Panc1 (cell line): ENCODE measurements at regions not wholly inside any gene's neighbourhood (a gene's known extent, or its start where the extent isn't known, plus 50 kb on each side); places are given as distances from the start of the nearest gene placed in this dataset.

Experiments
- ATAC-seq: fragments of 200-7000 bp; cut with Tn5 transposase; 2 replicates; pipeline ENCODE4 v1.9.1; 2020; ENCODE audit warnings: mild to moderate bottlenecking, moderate library complexity
- BruUV-seq: library from RNA; stranded (reverse); fragments of 400-500 nt; replicated peaks from 2 replicates; lab custom pipeline; 2021; lab: Mats Ljungman, UMichigan
- CTCF ChIA-PET: fragments of 300-600 bp; sonication (Branson Sonifier 250); formaldehyde crosslinking; loops from one replicate; lab custom pipeline; 2022; ENCODE audit warnings: antibody characterized with exemption; lab: Charles Lee
- POLR2A ChIA-PET: fragments of 300-600 bp; sonication (Branson Sonifier 250); formaldehyde crosslinking; loops from one replicate; lab custom pipeline; 2022; ENCODE audit warnings: antibody characterized with exemption; lab: Charles Lee
- DNase-seq: peaks from one replicate; pipeline ENCODE4 v3.0.0-alpha.2; 2010; ENCODE audit warnings: low read depth, low spot score
- H3K27ac ChIP-seq: 2 replicates; pipeline ENCODE4 v1.5.1; 2011; ENCODE audit warnings: mild to moderate bottlenecking, low read length, inconsistent platforms
- H3K27me3 ChIP-seq: fragments of 200-500 bp; sonication (Bioruptor generic); 2 replicates; pipeline ENCODE4 v1.6.0; 2014; ENCODE audit warnings: low read length, inconsistent platforms; ENCODE audit not compliant: control insufficient read depth, insufficient read depth
- H3K36me3 ChIP-seq: fragments of 200-500 bp; sonication (Bioruptor generic); 2 replicates; pipeline ENCODE4 v1.5.1; 2014; ENCODE audit warnings: inconsistent platforms, mild to moderate bottlenecking, low read length, moderate library complexity; ENCODE audit not compliant: control insufficient read depth, insufficient read depth
- H3K4me1 ChIP-seq: 2 replicates; pipeline ENCODE4 v1.5.1; 2011; ENCODE audit warnings: inconsistent platforms, mild to moderate bottlenecking, low read length, moderate library complexity; ENCODE audit not compliant: control insufficient read depth, insufficient read depth
- H3K4me3 ChIP-seq, 2 experiments: 2 replicates each; pipeline ENCODE4 v1.5.1; 2011 to 2012; ENCODE audit warnings: low read depth in 2 of 2, low read length in 2 of 2, mild to moderate bottlenecking in 2 of 2, inconsistent platforms in 1 of 2, moderate library complexity in 1 of 2
- H3K9me3 ChIP-seq: fragments of 200-500 bp; sonication (Bioruptor generic); 2 replicates; pipeline ENCODE4 v1.5.1; 2014; ENCODE audit warnings: low read depth, mild to moderate bottlenecking, inconsistent platforms, low read length, moderate library complexity; ENCODE audit not compliant: control insufficient read depth, insufficient read depth
- POLR2AphosphoS5 ChIP-seq: IDR thresholded peaks from 2 replicates; pipeline ENCODE4 v1.6.1; 2012; ENCODE audit warnings: mild to moderate bottlenecking, low read depth, low read length, moderate library complexity
- SIN3A ChIP-seq: IDR thresholded peaks from 2 replicates; pipeline ENCODE4 v1.6.1; 2012; ENCODE audit warnings: low read depth, mild to moderate bottlenecking, low read length, moderate library complexity, borderline replicate concordance; ENCODE audit not compliant: insufficient read depth
- TCF7L2 ChIP-seq: IDR thresholded peaks from 2 replicates; pipeline ENCODE4 v1.6.1; 2011; ENCODE audit warnings: mild to moderate bottlenecking, low read depth, low read length, inconsistent platforms
- in situ Hi-C: cut with HindIII; loops from 2 replicates; pipeline ENCODE4 v1.10.0; 2016; ENCODE audit warnings: low sequenced_read_pairs, low pct_unique_long_range_greater_than_20kb
- intact Hi-C: fragments of 100-400 bp; cut with micrococcal nuclease; formaldehyde crosslinking; loops from one replicate; pipeline ENCODE4 v1.10.0; 2022; ENCODE audit not compliant: unreplicated experiment
- TF ChIP-seq, protein P1 (sequence below): fragments of 450-650 bp; IDR thresholded peaks from 2 replicates; pipeline ENCODE4 v1.5.1; 2017; ENCODE audit warnings: mild to moderate bottlenecking
- TF ChIP-seq, protein P2 (sequence below), 2 experiments: IDR thresholded peaks; 2 replicates each; pipeline ENCODE4 v1.6.1; 2011 to 2012; ENCODE audit warnings: low read depth in 2 of 2, control low read depth in 1 of 2, low read length in 1 of 2, mild to moderate bottlenecking in 1 of 2, moderate library complexity in 1 of 2; ENCODE audit not compliant: insufficient read depth in 1 of 2

DNA sequence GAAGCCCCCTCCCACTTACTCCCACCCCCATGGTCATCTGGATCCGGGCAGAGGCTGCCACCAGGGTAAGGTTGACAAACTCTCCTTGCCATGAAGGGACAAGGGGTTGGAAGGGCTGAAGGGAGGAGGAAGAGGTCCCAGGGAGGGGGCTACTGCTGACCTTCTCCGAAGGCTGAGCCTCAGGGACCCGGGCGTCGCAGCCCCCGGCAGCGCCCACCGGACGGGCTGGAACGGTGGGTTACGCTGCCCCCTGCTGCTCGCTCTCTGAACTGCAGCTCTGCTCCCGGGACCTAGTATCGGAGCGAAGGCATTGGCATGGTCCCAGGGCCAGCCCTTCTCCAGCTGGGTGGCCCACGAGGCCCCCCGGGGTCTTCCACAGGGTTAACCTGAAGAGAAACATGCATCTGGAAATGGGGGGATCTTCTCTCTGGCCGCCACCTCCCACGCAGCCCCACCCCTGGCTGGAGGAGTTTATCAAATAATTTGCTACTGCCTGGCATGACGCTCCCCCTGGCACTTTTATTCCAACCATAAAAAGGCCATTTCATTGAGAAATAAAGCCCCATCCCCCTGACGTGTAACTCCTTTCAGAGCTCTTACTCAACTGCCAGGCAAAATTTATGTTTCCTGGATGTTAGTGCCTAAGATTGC is 70.4 kb upstream of the TARDBP start:
- H3K4me1 ChIP-seq, result peaks cover 11% of the 10 kb centered on the region
- TF ChIP-seq, protein P1, sequence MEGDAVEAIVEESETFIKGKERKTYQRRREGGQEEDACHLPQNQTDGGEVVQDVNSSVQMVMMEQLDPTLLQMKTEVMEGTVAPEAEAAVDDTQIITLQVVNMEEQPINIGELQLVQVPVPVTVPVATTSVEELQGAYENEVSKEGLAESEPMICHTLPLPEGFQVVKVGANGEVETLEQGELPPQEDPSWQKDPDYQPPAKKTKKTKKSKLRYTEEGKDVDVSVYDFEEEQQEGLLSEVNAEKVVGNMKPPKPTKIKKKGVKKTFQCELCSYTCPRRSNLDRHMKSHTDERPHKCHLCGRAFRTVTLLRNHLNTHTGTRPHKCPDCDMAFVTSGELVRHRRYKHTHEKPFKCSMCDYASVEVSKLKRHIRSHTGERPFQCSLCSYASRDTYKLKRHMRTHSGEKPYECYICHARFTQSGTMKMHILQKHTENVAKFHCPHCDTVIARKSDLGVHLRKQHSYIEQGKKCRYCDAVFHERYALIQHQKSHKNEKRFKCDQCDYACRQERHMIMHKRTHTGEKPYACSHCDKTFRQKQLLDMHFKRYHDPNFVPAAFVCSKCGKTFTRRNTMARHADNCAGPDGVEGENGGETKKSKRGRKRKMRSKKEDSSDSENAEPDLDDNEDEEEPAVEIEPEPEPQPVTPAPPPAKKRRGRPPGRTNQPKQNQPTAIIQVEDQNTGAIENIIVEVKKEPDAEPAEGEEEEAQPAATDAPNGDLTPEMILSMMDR, result peak; percentile 98
- TF ChIP-seq, protein P2, sequence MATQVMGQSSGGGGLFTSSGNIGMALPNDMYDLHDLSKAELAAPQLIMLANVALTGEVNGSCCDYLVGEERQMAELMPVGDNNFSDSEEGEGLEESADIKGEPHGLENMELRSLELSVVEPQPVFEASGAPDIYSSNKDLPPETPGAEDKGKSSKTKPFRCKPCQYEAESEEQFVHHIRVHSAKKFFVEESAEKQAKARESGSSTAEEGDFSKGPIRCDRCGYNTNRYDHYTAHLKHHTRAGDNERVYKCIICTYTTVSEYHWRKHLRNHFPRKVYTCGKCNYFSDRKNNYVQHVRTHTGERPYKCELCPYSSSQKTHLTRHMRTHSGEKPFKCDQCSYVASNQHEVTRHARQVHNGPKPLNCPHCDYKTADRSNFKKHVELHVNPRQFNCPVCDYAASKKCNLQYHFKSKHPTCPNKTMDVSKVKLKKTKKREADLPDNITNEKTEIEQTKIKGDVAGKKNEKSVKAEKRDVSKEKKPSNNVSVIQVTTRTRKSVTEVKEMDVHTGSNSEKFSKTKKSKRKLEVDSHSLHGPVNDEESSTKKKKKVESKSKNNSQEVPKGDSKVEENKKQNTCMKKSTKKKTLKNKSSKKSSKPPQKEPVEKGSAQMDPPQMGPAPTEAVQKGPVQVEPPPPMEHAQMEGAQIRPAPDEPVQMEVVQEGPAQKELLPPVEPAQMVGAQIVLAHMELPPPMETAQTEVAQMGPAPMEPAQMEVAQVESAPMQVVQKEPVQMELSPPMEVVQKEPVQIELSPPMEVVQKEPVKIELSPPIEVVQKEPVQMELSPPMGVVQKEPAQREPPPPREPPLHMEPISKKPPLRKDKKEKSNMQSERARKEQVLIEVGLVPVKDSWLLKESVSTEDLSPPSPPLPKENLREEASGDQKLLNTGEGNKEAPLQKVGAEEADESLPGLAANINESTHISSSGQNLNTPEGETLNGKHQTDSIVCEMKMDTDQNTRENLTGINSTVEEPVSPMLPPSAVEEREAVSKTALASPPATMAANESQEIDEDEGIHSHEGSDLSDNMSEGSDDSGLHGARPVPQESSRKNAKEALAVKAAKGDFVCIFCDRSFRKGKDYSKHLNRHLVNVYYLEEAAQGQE (IDR thresholded peaks at IDR 0.05; ENCODE audit: insufficient read depth in 1 of 2, low read depth in 2 of 2, low read length in 1 of 2), result no peak
- DNase-seq (peak; percentile 35), ATAC-seq (peak; percentile 43)
- H3K36me3 ChIP-seq, result no peaks in the 10 kb centered on the region
- CTCF ChIA-PET, result interaction anchor here (0.5 to 1.0 kb wide), 5 partner anchors 9 to 424 kb away, joined by 3 to 13 read pairs (median 3); no protein-coding TSS in a partner anchor
- no peaks in the 10 kb centered on the region for H3K27me3 ChIP-seq
- no peak overlapping the region for H3K27ac ChIP-seq
- H3K4me3 ChIP-seq, result peak overlapping the region in 1 of 2 experiments; percentile 31; a peak in 2 of 4 replicates
- no TSS peak for BruUV-seq
- in situ Hi-C loops, result no loop called here
- intact Hi-C loops, result loop anchor here (5.0 kb wide), 1 partner anchor 250 kb away; no protein-coding TSS in a partner anchor
- POLR2A ChIA-PET, result no interaction called here
- H3K9me3 ChIP-seq, result no peaks in the 10 kb centered on the region

DNA sequence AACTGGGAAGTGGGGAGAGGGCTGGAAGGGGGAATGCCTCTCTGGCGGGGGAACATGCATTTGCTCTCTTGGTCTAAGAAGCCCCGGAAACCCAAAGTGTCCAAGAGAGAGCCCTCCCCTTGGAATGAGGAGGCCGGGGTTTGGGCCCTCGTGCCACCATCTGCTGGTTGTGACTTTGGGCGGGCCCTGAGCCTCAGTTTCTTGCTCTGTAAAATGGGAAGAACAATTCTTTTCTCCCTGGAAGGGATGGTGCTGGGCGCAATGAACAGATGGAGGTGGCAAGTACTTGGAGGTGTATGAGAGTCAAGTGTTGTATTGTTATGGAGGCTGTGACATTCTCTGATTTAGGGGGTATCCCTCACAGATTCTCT is 69.9 kb upstream of the TARDBP start:
- ChIA-PET CTCF (interaction anchor here (0.5 to 1.0 kb wide), 5 partner anchors 9 to 424 kb away, joined by 3 to 13 read pairs (median 3); no protein-coding TSS in a partner anchor), POLR2A (no interaction called here)
- Histone ChIP-seq H3K4me3 (no peak overlapping the region; a peak in 1 of 4 replicates), H3K4me1 (peaks cover 11% of the 10 kb centered on the region), H3K36me3 (no peaks in the 10 kb centered on the region), H3K9me3 (no peaks in the 10 kb centered on the region), H3K27me3 (no peaks in the 10 kb centered on the region), H3K27ac (no peak overlapping the region)
- in situ Hi-C loops, result no loop called here
- DNase-seq (no peak), ATAC-seq (no peak)
- intact Hi-C loops, result loop anchor here (5.0 kb wide), 1 partner anchor 250 kb away; no protein-coding TSS in a partner anchor
- no TSS peak for BruUV-seq
- TF ChIP-seq SIN3A, result no peak
- TF ChIP-seq, protein P2 (IDR thresholded peaks at IDR 0.05; ENCODE audit: insufficient read depth in 1 of 2, low read depth in 2 of 2, low read length in 1 of 2), result no peak
- TF ChIP-seq, protein P1, result no peak
- no peak for TF ChIP-seq POLR2AphosphoS5
- TF ChIP-seq TCF7L2, result no peak
